Prostate gland (tissue), 2 donors: ENCODE measurements at regions not wholly inside any gene's neighbourhood (a gene's known extent, or its start where the extent isn't known, plus 50 kb on each side); places are given as distances from the start of the nearest gene placed in this dataset.

Experiments used
- CTCF ChIP-seq, 4 experiments: fragments of 200-600 bp in 2 of 4; fragments of 450-650 bp in 2 of 4; sonication (generic) in 2 of 4; IDR thresholded peaks; 1 replicate in 3 of 4; 2 replicates in 1 of 4; pipeline ENCODE4 v1.5.1; 2016 to 2019; ENCODE audit warnings: antibody characterized with exemption in 4 of 4, mild to moderate bottlenecking in 2 of 4, moderate library complexity in 2 of 4
- POLR2A ChIP-seq: fragments of 450-650 bp; IDR thresholded peaks from one replicate; pipeline ENCODE4 v1.6.1; 2016; ENCODE audit warnings: antibody characterized with exemption, mild to moderate bottlenecking

GRCh38 chr4:181536196-181536746, 706.9 kb upstream of the TENM3 start:
- TF ChIP-seq CTCF (IDR thresholded peaks at IDR 0.05) (no peak), POLR2A (no peak)
